Anterior cingulate cortex (tissue), 58 donors: ENCODE measurements at regions not wholly inside any gene's neighbourhood (a gene's known extent, or its start where the extent isn't known, plus 50 kb on each side); places are given as distances from the start of the nearest gene placed in this dataset.

ENCODE experiments used
- DNase-seq, 58 donors: peaks; one replicate each; lab custom pipeline; 2025; lab: John Stamatoyannopoulos, UW

- peak in 2 of 58 donors; percentile 1 for DNase-seq
These were observed 122.0 kb upstream of the ATXN7L3B start for GRCh38 chr12:74415633-74416032.

DNA sequence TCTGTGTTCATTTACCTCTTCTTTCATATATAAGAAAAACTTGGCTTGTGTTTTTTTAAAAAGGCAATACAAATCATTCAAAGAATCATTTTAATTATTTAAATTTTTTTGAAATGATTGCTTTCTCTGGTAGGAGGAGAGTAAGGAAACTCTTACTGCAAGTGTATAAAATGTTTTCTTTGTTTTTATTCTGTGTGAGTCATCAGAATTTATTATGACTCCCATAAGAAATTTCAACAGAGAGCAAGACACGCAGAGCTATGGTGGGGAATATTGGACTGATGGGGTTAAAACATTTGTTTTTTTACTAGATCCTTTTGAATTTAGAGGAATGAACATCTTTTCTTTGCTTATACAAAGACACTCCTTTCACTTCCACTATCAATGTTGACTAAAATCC, 119.1 kb upstream of the ATXN7L3B start:
- no peak for DNase-seq

- DNase-seq: peak in 3 of 58 donors; percentile 10 to 32 (median 17)
These were observed 112.9 kb upstream of the ATXN7L3B start for GRCh38 chr12:74424778-74425177.

DNA sequence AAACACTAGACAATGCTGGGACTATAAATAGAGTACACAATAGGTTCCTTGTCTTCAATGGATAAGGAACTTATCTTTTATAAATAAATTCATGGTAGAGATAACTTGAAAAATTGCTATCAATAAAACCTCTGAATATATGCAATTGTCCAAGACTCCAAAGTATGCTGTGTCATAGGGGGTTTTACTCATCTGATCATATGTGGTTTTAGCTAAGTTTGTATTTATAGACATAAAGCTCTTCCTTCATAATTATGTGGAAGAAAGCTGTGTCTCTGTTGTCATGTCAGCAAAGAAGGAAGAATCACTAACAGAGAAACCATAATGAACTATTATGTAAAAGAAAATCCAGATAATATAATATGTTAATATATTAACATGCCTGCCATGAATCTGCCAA, 111.5 kb upstream of the ATXN7L3B start:
- no peak for DNase-seq

DNA sequence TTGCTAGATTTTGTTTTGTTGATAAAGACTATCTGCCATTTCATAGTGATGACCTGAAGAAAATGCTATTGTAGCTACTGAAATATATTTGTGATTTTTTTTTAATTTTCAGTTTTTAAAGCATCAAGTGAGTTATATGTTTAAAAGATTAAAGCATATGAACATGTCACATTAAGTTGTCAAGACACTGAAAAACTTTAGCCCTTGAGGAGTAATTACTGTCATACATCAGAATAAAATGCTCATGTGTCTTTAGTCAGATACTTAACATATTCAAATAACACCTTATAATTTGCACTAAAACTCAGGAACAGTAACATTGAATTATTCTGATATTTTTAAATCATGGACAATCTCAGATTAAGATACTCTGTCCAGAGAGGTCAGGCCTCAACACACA, 108.1 kb upstream of the ATXN7L3B start:
- no peak for DNase-seq

DNA sequence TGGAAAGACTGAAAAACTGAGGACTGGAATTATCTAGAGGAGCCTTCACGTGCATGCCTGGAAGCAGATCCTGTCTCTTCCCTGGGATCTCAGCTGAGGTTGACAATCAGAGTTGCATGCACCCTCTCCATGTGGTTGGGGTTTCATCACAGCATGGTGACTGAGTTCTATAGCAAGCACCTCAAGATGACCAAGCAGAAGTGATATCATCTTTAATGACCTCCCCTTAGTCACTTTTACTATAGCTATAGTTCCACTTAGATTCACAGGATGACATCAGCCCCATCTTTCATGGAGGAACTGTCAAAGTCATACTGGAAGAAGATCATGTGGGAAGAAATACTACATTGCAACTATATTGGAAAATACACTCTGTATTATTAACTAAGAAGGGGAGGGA, 105.8 kb upstream of the ATXN7L3B start:
- no peak for DNase-seq

DNA sequence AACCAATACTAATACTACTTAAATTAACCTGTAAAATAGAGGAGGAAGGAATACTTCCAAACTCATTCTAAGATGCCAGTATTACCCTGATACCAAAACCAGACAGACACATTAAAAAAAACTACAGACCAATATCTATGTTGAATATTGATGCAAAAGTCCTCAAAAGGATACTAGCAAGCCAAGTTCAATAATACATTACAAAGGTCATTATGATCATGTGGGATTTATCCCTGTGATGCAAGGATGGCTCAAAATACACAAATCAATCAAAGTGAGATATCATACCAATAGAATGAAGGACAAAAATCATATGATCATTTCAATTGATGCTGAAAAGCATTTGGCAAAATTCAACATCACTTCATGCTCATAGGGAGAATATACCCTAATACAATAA, 97.2 kb upstream of the ATXN7L3B start:
- no peak for DNase-seq

DNA sequence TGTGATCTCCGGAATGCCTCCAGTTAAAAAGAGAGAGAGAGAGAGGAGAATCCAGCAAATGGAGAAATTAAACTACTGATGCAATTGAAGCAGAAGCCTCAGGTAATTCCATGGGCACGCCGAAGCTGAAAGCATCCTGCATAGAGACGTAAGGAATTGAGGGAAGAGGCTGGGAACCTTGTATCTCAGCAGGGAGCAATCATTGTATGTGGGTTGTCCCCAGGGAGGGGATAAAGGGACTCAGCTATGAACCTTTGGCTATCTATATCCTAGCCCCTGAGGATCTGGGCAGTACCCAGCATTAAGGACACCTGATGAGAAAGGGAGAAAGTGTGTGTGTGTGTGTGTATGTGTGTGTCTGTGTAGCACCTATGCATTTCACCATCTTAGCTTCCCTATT, 95.8 kb upstream of the ATXN7L3B start:
- no peak for DNase-seq

GRCh38 chr12:74446466-74446865, 91.2 kb upstream of the ATXN7L3B start:
- no peak for DNase-seq

DNA sequence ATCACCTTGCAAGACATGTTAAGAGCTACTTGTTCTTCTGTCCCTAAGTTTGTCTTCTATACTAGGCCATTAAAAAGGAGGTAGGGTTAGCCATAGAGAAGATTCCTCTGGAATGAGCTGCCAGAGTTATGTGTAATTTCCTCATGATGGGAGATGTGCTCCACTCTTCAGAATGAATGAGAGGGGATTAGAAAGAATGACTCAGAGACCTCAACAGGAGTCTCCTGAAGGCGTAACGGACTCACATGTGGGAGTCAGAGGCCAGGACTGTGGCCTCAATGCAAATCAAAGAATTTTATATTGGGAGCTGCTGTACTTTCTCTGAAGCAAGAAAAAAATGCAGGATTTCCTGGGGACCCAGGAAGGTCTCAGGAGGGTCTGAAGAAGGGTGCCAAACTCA, 87.8 kb upstream of the ATXN7L3B start:
- no peak for DNase-seq

DNA sequence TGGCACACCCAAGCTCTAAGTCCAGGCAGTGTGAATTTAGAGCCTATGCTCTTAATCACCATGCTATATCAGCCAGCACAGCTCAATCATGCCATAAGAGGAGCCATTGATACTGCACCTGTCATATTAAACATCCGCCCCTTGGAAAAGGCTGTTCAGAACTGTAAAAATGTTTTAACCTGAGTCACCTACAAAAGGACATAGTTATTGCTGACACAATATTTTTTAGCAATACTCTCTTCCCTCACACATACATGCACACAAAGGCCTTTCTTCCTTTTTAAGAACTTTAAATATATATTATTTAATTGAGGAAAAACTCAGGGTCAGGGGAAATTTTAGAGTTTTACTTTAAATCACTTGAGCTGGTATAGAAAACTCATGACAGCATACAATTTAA, 83.5 kb upstream of the ATXN7L3B start:
- no peak for DNase-seq

GRCh38 chr12:74455429-74455828, 82.2 kb upstream of the ATXN7L3B start:
- DNase-seq: no peak

- no peak for DNase-seq
These were observed 81.2 kb upstream of the ATXN7L3B start for GRCh38 chr12:74456431-74456830.

- DNase-seq: no peak
These were observed 69.2 kb upstream of the ATXN7L3B start for GRCh38 chr12:74468401-74468800.

DNA sequence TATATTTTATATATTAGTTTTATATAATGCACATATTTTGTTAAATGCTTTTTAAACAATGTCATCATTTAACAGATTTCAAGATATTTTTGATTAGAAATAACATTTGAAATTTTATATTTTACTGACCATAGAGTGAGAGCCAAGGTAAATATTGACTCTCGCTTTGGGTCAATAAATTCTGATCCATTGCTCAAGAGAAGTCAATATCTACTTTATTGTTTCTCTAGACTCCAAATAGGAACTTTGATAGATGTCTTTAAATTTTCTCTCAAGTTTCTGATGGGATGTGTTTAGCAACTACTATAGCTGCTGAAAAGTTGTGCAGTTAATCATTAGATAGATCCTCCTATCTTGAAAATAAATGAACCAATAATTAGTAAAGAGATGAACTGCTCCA, 61.4 kb upstream of the ATXN7L3B start:
- no peak for DNase-seq

- no peak for DNase-seq
These were observed 56.6 kb upstream of the ATXN7L3B start for GRCh38 chr12:74481078-74481477.

- no peak for DNase-seq
These were observed 55.5 kb upstream of the ATXN7L3B start for GRCh38 chr12:74482115-74482514.

DNA sequence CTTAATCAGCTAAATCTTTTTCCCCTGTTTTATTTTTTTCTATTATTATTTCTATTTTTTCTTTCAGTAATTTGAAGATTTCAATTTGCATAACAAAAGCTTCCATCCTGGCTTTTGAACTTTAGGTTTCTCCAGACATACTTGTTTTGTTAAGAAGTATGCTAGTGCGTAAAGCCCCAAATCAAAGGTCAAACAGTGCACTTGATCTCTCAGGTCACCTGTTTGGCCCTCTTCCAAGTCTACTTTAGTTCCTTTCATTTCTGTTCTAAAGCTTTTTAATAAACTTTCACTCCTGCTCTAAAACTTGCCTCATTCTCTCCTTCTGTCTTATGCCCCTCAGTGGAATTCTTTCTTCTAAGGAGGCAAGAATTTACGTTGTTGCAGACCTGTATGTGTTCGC, 54.6 kb upstream of the ATXN7L3B start:
- no peak for DNase-seq
